IMR-90 (cell line): ENCODE measurements at regions not wholly inside any gene's neighbourhood (a gene's known extent, or its start where the extent isn't known, plus 50 kb on each side); places are given as distances from the start of the nearest gene placed in this dataset.

Experiments used
- ATAC-seq: fragments of 200-7000 bp; cut with Tn5 transposase; 2 replicates; pipeline ENCODE4 v1.9.1; 2020; ENCODE audit warnings: low read depth, mild to moderate bottlenecking, moderate library complexity
- BruUV-seq: library from RNA; stranded (reverse); fragments of 400-500 nt; replicated peaks from 2 replicates; lab custom pipeline; 2021; lab: Mats Ljungman, UMichigan
- CTCF ChIA-PET: fragments of 300-600 bp; formaldehyde crosslinking; extraction: SDS; loops from one replicate; lab custom pipeline; 2021; ENCODE audit warnings: antibody characterized with exemption; lab: Yijun Ruan, JAX
- POLR2A ChIA-PET: fragments of 300-600 bp; sonication (Branson Sonifier 250); formaldehyde crosslinking; loops from one replicate; lab custom pipeline; 2022; ENCODE audit warnings: antibody characterized with exemption; ENCODE audit not compliant: unreplicated experiment; lab: Charles Lee
- DNase-seq: peaks from one replicate; pipeline ENCODE4 v3.0.0; 2013
- H2AFZ ChIP-seq: replicated peaks from 2 replicates; pipeline ENCODE3; 2013; ENCODE audit warnings: low read length, mild to moderate bottlenecking; ENCODE audit not compliant: poor library complexity
- H2AK5ac ChIP-seq: 2 replicates; pipeline ENCODE4 v1.6.1; 2013; ENCODE audit warnings: low read depth, low read length, inconsistent platforms
- H2AK9ac ChIP-seq: replicated peaks from 2 replicates; pipeline ENCODE3; 2013; ENCODE audit warnings: mild to moderate bottlenecking, low read depth, low read length, moderate library complexity; ENCODE audit not compliant: poor library complexity
- H2BK120ac ChIP-seq: 2 replicates; pipeline ENCODE4 v1.6.1; 2013; ENCODE audit warnings: low read depth, low read length, inconsistent platforms
- H2BK15ac ChIP-seq: 3 replicates; pipeline ENCODE4 v1.6.1; 2013; ENCODE audit warnings: low read depth, low read length, inconsistent platforms
- H2BK20ac ChIP-seq: 2 replicates; pipeline ENCODE4 v1.6.1; 2013; ENCODE audit warnings: low read depth, mild to moderate bottlenecking, inconsistent platforms, low read length, moderate library complexity
- H2BK5ac ChIP-seq: 2 replicates; pipeline ENCODE4 v1.6.1; 2013; ENCODE audit warnings: mild to moderate bottlenecking, low read depth, low read length, inconsistent platforms; ENCODE audit not compliant: poor library complexity, severe bottlenecking
- H3K14ac ChIP-seq: replicated peaks from 2 replicates; pipeline ENCODE4 v1.6.1; 2013; ENCODE audit warnings: low read depth, low read length, inconsistent platforms
- H3K18ac ChIP-seq: 2 replicates; pipeline ENCODE4 v1.6.1; 2013; ENCODE audit warnings: low read depth, low read length, control low read depth
- H3K23ac ChIP-seq: 2 replicates; pipeline ENCODE4 v1.6.1; 2013; ENCODE audit warnings: low read depth, low read length, inconsistent platforms
- H3K27ac ChIP-seq: 2 replicates; pipeline ENCODE4 v1.5.1; 2013; ENCODE audit warnings: mild to moderate bottlenecking, control low read depth, low read length; ENCODE audit not compliant: insufficient read depth
- H3K27me3 ChIP-seq: 2 replicates; pipeline ENCODE4 v1.6.1; 2013; ENCODE audit warnings: low read length; ENCODE audit not compliant: control insufficient read depth, insufficient read depth
- H3K36me3 ChIP-seq: 2 replicates; pipeline ENCODE4 v1.6.1; 2013; ENCODE audit warnings: low read length, mixed read lengths; ENCODE audit not compliant: control insufficient read depth, insufficient read depth
- H3K4ac ChIP-seq: 2 replicates; pipeline ENCODE4 v1.6.1; 2013; ENCODE audit warnings: low read depth, low read length, inconsistent platforms
- H3K4me1 ChIP-seq: 2 replicates; pipeline ENCODE4 v1.6.1; 2013; ENCODE audit warnings: low read length, mixed read lengths; ENCODE audit not compliant: control insufficient read depth, insufficient read depth
- H3K4me2 ChIP-seq: 2 replicates; pipeline ENCODE4 v1.6.1; 2013; ENCODE audit warnings: low read depth, mild to moderate bottlenecking, control low read depth, low read length, moderate library complexity
- H3K4me3 ChIP-seq: 2 replicates; pipeline ENCODE4 v1.5.1; 2013; ENCODE audit warnings: low read depth, mild to moderate bottlenecking, control low read depth, low read length, moderate library complexity; ENCODE audit not compliant: insufficient read depth
- H3K56ac ChIP-seq: 2 replicates; pipeline ENCODE4 v1.6.1; 2013; ENCODE audit warnings: low read length, inconsistent platforms; ENCODE audit not compliant: insufficient read depth; ENCODE audit errors: extremely low read depth
- H3K79me1 ChIP-seq, 2 experiments: 2 replicates each; pipeline ENCODE4 v1.6.1; 2013; ENCODE audit warnings: low read length in 2 of 2, inconsistent platforms in 1 of 2, low read depth in 1 of 2
- H3K9ac ChIP-seq: 2 replicates; pipeline ENCODE4 v1.6.1; 2013; ENCODE audit warnings: low read depth, low read length, control low read depth
- H3K9me1 ChIP-seq: 2 replicates; pipeline ENCODE4 v1.6.1; 2013; ENCODE audit warnings: low read length, inconsistent platforms; ENCODE audit not compliant: insufficient read depth
- H3K9me3 ChIP-seq: 2 replicates; pipeline ENCODE4 v1.6.1; 2013; ENCODE audit warnings: low read length; ENCODE audit not compliant: control insufficient read depth, insufficient read depth
- H4K20me1 ChIP-seq: 2 replicates; pipeline ENCODE4 v1.6.1; 2013; ENCODE audit warnings: low read length, inconsistent platforms; ENCODE audit not compliant: insufficient read depth
- H4K5ac ChIP-seq: 2 replicates; pipeline ENCODE4 v1.6.1; 2013; ENCODE audit warnings: mild to moderate bottlenecking, low read depth, low read length, control low read depth
- H4K8ac ChIP-seq, 2 experiments: 2 replicates each; pipeline ENCODE4 v1.6.1; 2013; ENCODE audit warnings: low read depth in 2 of 2, low read length in 2 of 2, control low read depth in 1 of 2, inconsistent platforms in 1 of 2
- H4K91ac ChIP-seq: 2 replicates; pipeline ENCODE4 v1.6.1; 2013; ENCODE audit warnings: low read depth, low read length, inconsistent platforms; ENCODE audit not compliant: insufficient read depth
- BHLHE40 ChIP-seq: fragments of 150-350 bp; IDR thresholded peaks from 2 replicates; pipeline ENCODE4 v1.6.1; 2016; ENCODE audit warnings: mild to moderate bottlenecking, low read depth, low read length
- CEBPB ChIP-seq: IDR thresholded peaks from 2 replicates; pipeline ENCODE4 v1.6.1; 2012; ENCODE audit warnings: low read depth, low read length, improper control_type of control experiment
- CHD1 ChIP-seq: IDR thresholded peaks from 2 replicates; pipeline ENCODE4 v1.6.1; 2012; ENCODE audit warnings: low read depth, low read length, improper control_type of control experiment
- CTCF ChIP-seq: conservative IDR thresholded peaks from 2 replicates; pipeline ENCODE4 v1.5.1; 2012; ENCODE audit warnings: mild to moderate bottlenecking, low read depth, low read length, improper control_type of control experiment
- ELK1 ChIP-seq: fragments of 150-350 bp; IDR thresholded peaks from 2 replicates; pipeline ENCODE4 v1.6.1; 2016; ENCODE audit warnings: low read depth, mild to moderate bottlenecking, low read length, moderate library complexity, borderline replicate concordance
- FOS ChIP-seq: fragments of 150-350 bp; IDR thresholded peaks from 2 replicates; pipeline ENCODE4 v1.6.1; 2016; ENCODE audit warnings: low read depth, low read length
- MAFK ChIP-seq: IDR thresholded peaks from 2 replicates; pipeline ENCODE4 v1.6.1; 2012; ENCODE audit warnings: low read depth, low read length, improper control_type of control experiment
- MAZ ChIP-seq: IDR thresholded peaks from 2 replicates; pipeline ENCODE4 v1.6.1; 2012; ENCODE audit warnings: low read depth, mild to moderate bottlenecking, low read length, improper control_type of control experiment, moderate library complexity, borderline replicate concordance
- MXI1 ChIP-seq: IDR thresholded peaks from 2 replicates; pipeline ENCODE4 v1.6.1; 2012; ENCODE audit warnings: low read depth, mild to moderate bottlenecking, low read length, moderate library complexity, borderline replicate concordance
- NFE2L2 ChIP-seq: fragments of 150-350 bp; IDR thresholded peaks from 2 replicates; pipeline ENCODE4 v1.6.1; 2016; ENCODE audit warnings: low read depth, mild to moderate bottlenecking, low read length
- POLR2A ChIP-seq: IDR thresholded peaks from 2 replicates; pipeline ENCODE4 v1.6.1; 2012; ENCODE audit warnings: mild to moderate bottlenecking, low read depth, low read length
- RAD21 ChIP-seq: IDR thresholded peaks from 2 replicates; pipeline ENCODE4 v1.6.1; 2012; ENCODE audit warnings: low read length, improper control_type of control experiment
- RCOR1 ChIP-seq: IDR thresholded peaks from 2 replicates; pipeline ENCODE4 v1.6.1; 2012; ENCODE audit warnings: mild to moderate bottlenecking, low read length, improper control_type of control experiment; ENCODE audit not compliant: insufficient replicate concordance
- RFX5 ChIP-seq: IDR thresholded peaks from 2 replicates; pipeline ENCODE4 v1.8.0; 2012; ENCODE audit warnings: low read depth, mild to moderate bottlenecking, low read length, moderate library complexity
- SMC3 ChIP-seq: fragments of 150-350 bp; IDR thresholded peaks from 2 replicates; pipeline ENCODE4 v1.6.1; 2016; ENCODE audit warnings: low read depth, mild to moderate bottlenecking, antibody characterized with exemption, low read length, moderate library complexity
- USF2 ChIP-seq: fragments of 150-350 bp; IDR thresholded peaks from 2 replicates; pipeline ENCODE4 v1.6.1; 2017; ENCODE audit warnings: mild to moderate bottlenecking, antibody characterized with exemption, low read length, low read depth
- WGBS, 2 experiments: methylation state at CpG; one replicate each; pipeline versions ENCODE4 v1.1.5 to v1.1.7; 2013; ENCODE audit warnings: missing lambda C conversion rate in 2 of 2; ENCODE audit not compliant: insufficient read length in 1 of 2; ENCODE audit errors: extremely low coverage in 2 of 2; 5-methylcytosine and 5-hydroxymethylcytosine counted together
- dilution Hi-C: fragments of 300-500 bp; cut with HindIII; formaldehyde crosslinking; loops from one replicate; pipeline ENCODE4 v1.14.3; 2018; ENCODE audit warnings: low sequenced_read_pairs; ENCODE audit not compliant: unreplicated experiment
- in situ Hi-C: fragments of 300-500 bp; cut with MboI; formaldehyde crosslinking; loops from 3 replicates; pipeline ENCODE4 v1.14.3; 2019; ENCODE audit warnings: low sequenced_read_pairs, inconsistent platforms, mixed read lengths
- intact Hi-C: fragments of 100-400 bp; cut with micrococcal nuclease; formaldehyde crosslinking; loops from 2 replicates; pipeline ENCODE4 v1.10.0; 2022

- H3K18ac ChIP-seq: no peak overlapping the region
- H4K20me1 ChIP-seq: no peaks in the 10 kb centered on the region
- 0% methylated on average over 2 of the region's 4 CpGs; no CpG with 5 or more reads in 1 of the 2 experiments for WGBS, 2 experiments
- DNase-seq: no peak
- dilution Hi-C loops: no loop called here
- H3K4me2 ChIP-seq: no peak overlapping the region; the same call in 1 of the 2 replicates
- no peak for ATAC-seq
- no peak overlapping the region for H2BK20ac ChIP-seq
- no peaks in the 10 kb centered on the region for H3K27me3 ChIP-seq
- H3K9me3 ChIP-seq: no peaks in the 10 kb centered on the region
- H3K36me3 ChIP-seq: no peaks in the 10 kb centered on the region
- H3K23ac ChIP-seq: no peak overlapping the region
- H3K4ac ChIP-seq: no peak overlapping the region
- H2BK120ac ChIP-seq: no peak overlapping the region
- no peak overlapping the region for H4K8ac ChIP-seq
- H3K9me1 ChIP-seq: no peaks in the 10 kb centered on the region
- no peaks in the 10 kb centered on the region for H3K4me1 ChIP-seq
- H2AK5ac ChIP-seq: no peak overlapping the region
- H2AFZ ChIP-seq: no peak overlapping the region
- H3K14ac ChIP-seq: no peak overlapping the region
- in situ Hi-C loops: no loop called here
- no peak overlapping the region for H2BK5ac ChIP-seq
- no peak overlapping the region for H3K27ac ChIP-seq
- BruUV-seq: no TSS peak
- ChIA-PET POLR2A (no interaction called here), CTCF (interaction anchor here (0.7 kb wide), 1 partner anchor 82 kb away, joined by 3 read pairs; no protein-coding TSS in a partner anchor)
- TF ChIP-seq USF2 (no peak), MAFK (no peak), RCOR1 (no peak), CEBPB (no peak), FOS (no peak), NFE2L2 (no peak), RFX5 (no peak), CTCF (no peak), SMC3 (no peak), MAZ (no peak), POLR2A (no peak), RAD21 (no peak), MXI1 (no peak), BHLHE40 (no peak), CHD1 (no peak), ELK1 (no peak)
- H3K9ac ChIP-seq: no peak overlapping the region
- H2AK9ac ChIP-seq: no peak overlapping the region
- intact Hi-C loops: no loop called here
- H3K4me3 ChIP-seq: no peak overlapping the region
- no peak overlapping the region for H3K56ac ChIP-seq
- H4K91ac ChIP-seq: no peak overlapping the region
- H2BK15ac ChIP-seq: no peak overlapping the region
- H3K79me1 ChIP-seq: no peaks in the 10 kb centered on the region
- H4K5ac ChIP-seq: no peak overlapping the region
These were observed 155.5 kb downstream of the TNFSF13B start for GRCh38 chr13:108425056-108425455.
